K562 (cell line): ENCODE measurements at regions not wholly inside any gene's neighbourhood (a gene's known extent, or its start where the extent isn't known, plus 50 kb on each side); places are given as distances from the start of the nearest gene placed in this dataset.
"Not testable (repeated sequence)": the region's sequence is repeated elsewhere in the genome, so short reads cannot be mapped to it uniquely, and the experiment has no call there.

ENCODE experiments used
- ATAC-seq: fragments of 200-7000 bp; cut with Tn5 transposase; 3 replicates; pipeline ENCODE4 v1.9.1; 2020; ENCODE audit warnings: moderate library complexity
- BruUV-seq: library from RNA; stranded (reverse); fragments of 400-500 nt; replicated peaks from 2 replicates; lab custom pipeline; 2021; lab: Mats Ljungman, UMichigan
- CTCF ChIA-PET: fragments of 300-600 bp; formaldehyde crosslinking; extraction: SDS; loops from one replicate; lab custom pipeline; 2021; ENCODE audit warnings: low intra/inter-chr PET ratio; lab: Yijun Ruan, JAX
- POLR2A ChIA-PET: fragments of 300-600, 350-650 bp; sonication (Branson Sonifier 250); formaldehyde crosslinking; extraction: SDS; loops from one replicate; lab custom pipeline; 2021; ENCODE audit warnings: antibody characterized with exemption, inconsistent platforms; lab: Yijun Ruan, JAX
- DNase-seq, 4 experiments: peaks; one replicate each; pipeline versions ENCODE4 v3.0.0 to v3.0.0-alpha.2; 2011 to 2018; ENCODE audit warnings: low spot score in 3 of 4, mixed read lengths in 3 of 4; ENCODE audit errors: extremely low read depth in 1 of 4
- FAIRE-seq: peaks from 2 replicates; lab custom pipeline; 2011; peaks lifted over from hg19 to GRCh38; lab: Jason Lieb, UNC
- H2AFZ ChIP-seq: 2 replicates; pipeline ENCODE4 v1.6.0; 2011; ENCODE audit warnings: low read depth, low read length, control low read depth, inconsistent platforms
- H3K27ac ChIP-seq: fragments of 200-600 bp; 3 replicates; pipeline ENCODE4 v1.8.0; 2011; ENCODE audit warnings: low read depth, mild to moderate bottlenecking, control low read depth, inconsistent platforms, low read length, moderate library complexity, mixed read lengths; ENCODE audit errors: extremely low read depth
- H3K27me3 ChIP-seq, 2 experiments: fragments of 300-600 bp in 1 of 2; 2 replicates in 1 of 2; 3 replicates in 1 of 2; pipeline versions ENCODE4 v1.6.0 to v1.8.0; 2011; ENCODE audit warnings: inconsistent platforms in 2 of 2, low read length in 2 of 2, mild to moderate bottlenecking in 1 of 2, mixed read lengths in 1 of 2, moderate library complexity in 1 of 2; ENCODE audit not compliant: control insufficient read depth in 2 of 2, insufficient read depth in 2 of 2
- H3K36me3 ChIP-seq: fragments of 300-600 bp; 3 replicates; pipeline ENCODE4 v1.8.0; 2011; ENCODE audit warnings: mild to moderate bottlenecking, low read length, inconsistent platforms; ENCODE audit not compliant: control insufficient read depth, insufficient read depth
- H3K4me1 ChIP-seq, 2 experiments: fragments of 200-600 bp in 1 of 2; replicated peaks in 1 of 2; 2 replicates in 1 of 2; 3 replicates in 1 of 2; pipeline versions ENCODE4 v1.5.1 to v1.8.0; 2011; ENCODE audit warnings: inconsistent platforms in 2 of 2, low read length in 2 of 2, mild to moderate bottlenecking in 1 of 2, mixed read lengths in 1 of 2, moderate library complexity in 1 of 2; ENCODE audit not compliant: control insufficient read depth in 2 of 2, insufficient read depth in 2 of 2
- H3K4me2 ChIP-seq: 2 replicates; pipeline ENCODE4 v1.6.1; 2011; ENCODE audit warnings: low read length, control low read depth, inconsistent platforms, mixed read lengths; ENCODE audit not compliant: insufficient read depth
- H3K4me3 ChIP-seq: fragments of 200-600 bp; sonication (generic), shearing (Covaris generic); 2 replicates; pipeline ENCODE4 v1.5.1; 2016; ENCODE audit warnings: control low read depth, inconsistent platforms
- H3K79me2 ChIP-seq: fragments of 200-600 bp; 3 replicates; pipeline ENCODE4 v1.8.0; 2011; ENCODE audit warnings: low read length, inconsistent platforms; ENCODE audit not compliant: control insufficient read depth, insufficient read depth
- H3K9ac ChIP-seq, 2 experiments: 2 replicates each; pipeline versions ENCODE4 v1.6.0 to v1.6.1; 2011; ENCODE audit warnings: low read depth in 2 of 2, low read length in 2 of 2, control low read depth in 1 of 2, inconsistent platforms in 1 of 2, mild to moderate bottlenecking in 1 of 2, mixed read lengths in 1 of 2; ENCODE audit not compliant: insufficient read depth in 1 of 2
- H3K9me1 ChIP-seq: one replicate; pipeline ENCODE4 v1.6.0; 2011; ENCODE audit warnings: inconsistent platforms, mild to moderate bottlenecking, low read length, moderate library complexity; ENCODE audit not compliant: control insufficient read depth, insufficient read depth
- H3K9me3 ChIP-seq: replicated peaks from 2 replicates; pipeline ENCODE4 v1.5.1; 2011; ENCODE audit warnings: low read depth, low read length, inconsistent platforms; ENCODE audit not compliant: control insufficient read depth, insufficient read depth
- H4K20me1 ChIP-seq: replicated peaks from 2 replicates; pipeline ENCODE4 v1.6.1; 2011; ENCODE audit warnings: low read length, inconsistent platforms, mixed read lengths; ENCODE audit not compliant: control insufficient read depth, insufficient read depth
- FOXA3 ChIP-seq, 2 experiments: fragments of 450-650 bp in 1 of 2; sonication (generic) in 1 of 2; formaldehyde crosslinking; IDR thresholded peaks in 1 of 2; conservative IDR thresholded peaks in 1 of 2; 2 replicates each; pipeline versions ENCODE4 v1.4.0 to v1.8.0; 2020 to 2022; ENCODE audit warnings: mild to moderate bottlenecking in 2 of 2, missing genetic modification reagents in 1 of 2
- FOXJ2 ChIP-seq: fragments of 200-800 bp; sonication (Bioruptor generic); IDR thresholded peaks from 2 replicates; pipeline ENCODE4 v1.6.1; 2016; ENCODE audit warnings: missing genetic modification characterization, missing compliant biosample characterization
- KLF1 ChIP-seq: fragments of 450-650 bp; IDR thresholded peaks from 2 replicates; pipeline ENCODE4 v1.6.1; 2016; ENCODE audit warnings: missing genetic modification characterization, missing compliant biosample characterization
- NR2C1 ChIP-seq, 2 experiments: fragments of 450-650 bp; IDR thresholded peaks; 2 replicates each; pipeline ENCODE4 v1.6.1; 2017; ENCODE audit warnings: mild to moderate bottlenecking in 2 of 2, antibody characterized with exemption in 1 of 2, inconsistent platforms in 1 of 2, missing compliant biosample characterization in 1 of 2, missing genetic modification characterization in 1 of 2
- PHF8 ChIP-seq: fragments of 200-600 bp; sonication (generic); IDR thresholded peaks from 2 replicates; pipeline ENCODE4 v1.6.1; 2012; ENCODE audit warnings: mixed run types, mild to moderate bottlenecking, inconsistent platforms, low read length, moderate library complexity, borderline replicate concordance
- SREBF2 ChIP-seq: sonication (generic); formaldehyde crosslinking; IDR thresholded peaks from 2 replicates; pipeline ENCODE4 v1.4.0; 2020; ENCODE audit warnings: mild to moderate bottlenecking, missing genetic modification reagents
- TEAD1 ChIP-seq, 2 experiments: fragments of 450-650 bp in 1 of 2; sonication (generic) in 1 of 2; formaldehyde crosslinking; IDR thresholded peaks; 2 replicates each; pipeline versions ENCODE4 v1.4.0 to v1.8.0; 2020 to 2022; ENCODE audit warnings: mild to moderate bottlenecking in 2 of 2, missing genetic modification reagents in 1 of 2
- TRIM28 ChIP-seq: fragments of 450-650 bp; IDR thresholded peaks from 2 replicates; pipeline ENCODE4 v1.6.1; 2017
- ZNF778 ChIP-seq: fragments of 450-650 bp; formaldehyde crosslinking; IDR thresholded peaks from 2 replicates; pipeline ENCODE4 v1.4.0; 2020; ENCODE audit warnings: mild to moderate bottlenecking, moderate library complexity
- WGBS: fragments of 100-300 bp; shearing (Covaris generic); methylation state at CpG from one replicate; pipeline ENCODE4 v1.1.6; 2016; ENCODE audit warnings: low coverage, mixed read lengths; ENCODE audit not compliant: insufficient coverage; ENCODE audit errors: missing lambda C conversion rate; 5-methylcytosine and 5-hydroxymethylcytosine counted together
- in situ Hi-C: fragments of 300-500 bp; cut with MboI; formaldehyde crosslinking; loops from 4 replicates; pipeline ENCODE4 v1.15.0; 2018; ENCODE audit warnings: inconsistent platforms, mixed read lengths
- intact Hi-C: fragments of 100-400 bp; cut with micrococcal nuclease; formaldehyde crosslinking; loops from 2 replicates; pipeline ENCODE4 v1.14.2; 2022
- TF ChIP-seq, protein P1 (sequence below): fragments of 450-650 bp; formaldehyde crosslinking; IDR thresholded peaks from 2 replicates; pipeline ENCODE4 v1.4.0; 2022; ENCODE audit warnings: missing genetic modification characterization
- TF ChIP-seq, protein P2 (sequence below): fragments of 450-650 bp; formaldehyde crosslinking; IDR thresholded peaks from 2 replicates; pipeline ENCODE4 v1.4.0; 2020; ENCODE audit warnings: mild to moderate bottlenecking, moderate library complexity
- TF ChIP-seq, protein P3 (sequence below), 2 experiments: IDR thresholded peaks; 2 replicates each; pipeline ENCODE4 v1.6.1; 2011; ENCODE audit warnings: borderline replicate concordance in 1 of 2, control low read depth in 1 of 2, low read depth in 1 of 2, low read length in 1 of 2, mild to moderate bottlenecking in 1 of 2, mixed read lengths in 1 of 2, moderate library complexity in 1 of 2; ENCODE audit not compliant: insufficient read depth in 1 of 2, insufficient read length in 1 of 2, poor library complexity in 1 of 2, severe bottlenecking in 1 of 2; ENCODE audit errors: extremely low read depth in 1 of 2

DNA sequence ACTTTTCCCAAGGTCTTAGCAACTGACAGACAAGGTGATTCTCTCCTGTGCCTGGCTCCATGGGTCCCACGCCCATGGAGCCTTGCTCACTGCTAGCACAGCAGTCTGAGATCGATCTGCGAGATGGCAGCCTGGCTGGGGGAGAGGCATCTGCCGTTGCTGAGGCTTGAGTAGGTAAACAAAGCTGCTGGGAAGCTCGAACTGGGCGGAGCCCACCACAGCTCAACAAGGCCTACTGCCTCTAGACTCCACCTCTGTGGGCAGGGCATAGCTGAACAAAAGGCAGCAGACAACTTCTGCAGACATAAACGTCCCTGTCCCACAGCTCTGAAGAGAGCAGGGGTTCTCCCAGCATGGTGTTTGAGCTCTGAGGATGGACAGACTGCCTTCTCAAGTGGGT, 224.9 kb upstream of the CNR1 start:
- in situ Hi-C loops, H3K36me3 ChIP-seq, H3K27me3 ChIP-seq, BruUV-seq, H3K9me3 ChIP-seq, FAIRE-seq, H4K20me1 ChIP-seq, CTCF ChIA-PET, ATAC-seq, H3K4me1 ChIP-seq, H3K4me3 ChIP-seq, H3K9ac ChIP-seq, H3K9me1 ChIP-seq, H2AFZ ChIP-seq, H3K79me2 ChIP-seq, H3K27ac ChIP-seq, intact Hi-C loops: not testable (repeated sequence)
- 4% methylated on average over 7 of the region's 7 CpGs for WGBS
- TF ChIP-seq FOXJ2, result peak; percentile 69; the same call in 1 of the 2 replicates
- TF ChIP-seq FOXA3 (CRISPR knock-in tag; conservative IDR thresholded peaks at IDR 0.05 in 1 of 2, IDR thresholded peaks at IDR 0.05 in 1 of 2), result peak in 1 of 2 experiments; percentile 46; a peak in 2 of 4 replicates
- POLR2A ChIA-PET, result interaction anchor here (0.9 to 1.0 kb wide), 2 partner anchors 11 to 20 kb away, joined by 3 read pairs; no protein-coding TSS in a partner anchor
- peak in 1 of 4 experiments; percentile 34 for DNase-seq
- peak overlapping the region; percentile 1; the same call in 1 of the 2 replicates for H3K4me2 ChIP-seq

DNA sequence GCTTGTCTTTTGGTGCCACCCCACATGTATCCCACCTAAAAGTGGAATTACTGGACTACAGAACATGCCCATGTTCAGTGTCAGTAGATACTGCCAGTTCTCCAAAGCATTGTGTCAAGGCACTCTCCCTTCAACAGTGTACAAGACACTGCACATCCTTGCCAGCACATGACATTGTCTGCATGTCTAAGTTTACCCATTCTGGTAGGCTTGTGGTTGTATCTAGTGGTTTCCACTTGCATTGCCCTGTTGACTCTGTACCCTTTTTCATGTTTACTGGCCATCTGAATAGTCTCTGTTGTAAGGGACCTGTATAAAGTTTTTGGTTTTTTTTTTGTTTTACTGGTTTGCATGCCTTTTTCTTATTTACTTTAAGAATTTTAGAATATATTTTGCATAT, 222.4 kb upstream of the CNR1 start:
- no peaks in the 10 kb centered on the region for H4K20me1 ChIP-seq
- H3K4me1 ChIP-seq, result peaks cover 0 to 4% of the 10 kb centered on the region in 2 experiments; a peak in 3 of 5 replicates
- H3K4me2 ChIP-seq, result no peak overlapping the region
- no peak overlapping the region for H3K27ac ChIP-seq
- in situ Hi-C loops, result no loop called here
- BruUV-seq, result no TSS peak
- no peak overlapping the region for H3K9ac ChIP-seq
- no peak overlapping the region for H2AFZ ChIP-seq
- H3K9me3 ChIP-seq, result no peaks in the 10 kb centered on the region
- no peak for DNase-seq
- no peak overlapping the region for H3K4me3 ChIP-seq
- intact Hi-C loops, result no loop called here
- no peaks in the 10 kb centered on the region for H3K36me3 ChIP-seq
- ATAC-seq, result no peak
- CTCF ChIA-PET, result no interaction called here
- no peaks in the 10 kb centered on the region; the same call in none of the 3 replicates for H3K79me2 ChIP-seq
- POLR2A ChIA-PET, result no interaction called here
- H3K27me3 ChIP-seq, result no peaks in the 10 kb centered on the region
- no peak for FAIRE-seq
- no peaks in the 10 kb centered on the region for H3K9me1 ChIP-seq
- TF ChIP-seq NR2C1 (IDR thresholded peaks at IDR 0.05), result no peak
- no peak for TF ChIP-seq NR2C1 (tag; IDR thresholded peaks at IDR 0.05)
- TF ChIP-seq, protein P1, sequence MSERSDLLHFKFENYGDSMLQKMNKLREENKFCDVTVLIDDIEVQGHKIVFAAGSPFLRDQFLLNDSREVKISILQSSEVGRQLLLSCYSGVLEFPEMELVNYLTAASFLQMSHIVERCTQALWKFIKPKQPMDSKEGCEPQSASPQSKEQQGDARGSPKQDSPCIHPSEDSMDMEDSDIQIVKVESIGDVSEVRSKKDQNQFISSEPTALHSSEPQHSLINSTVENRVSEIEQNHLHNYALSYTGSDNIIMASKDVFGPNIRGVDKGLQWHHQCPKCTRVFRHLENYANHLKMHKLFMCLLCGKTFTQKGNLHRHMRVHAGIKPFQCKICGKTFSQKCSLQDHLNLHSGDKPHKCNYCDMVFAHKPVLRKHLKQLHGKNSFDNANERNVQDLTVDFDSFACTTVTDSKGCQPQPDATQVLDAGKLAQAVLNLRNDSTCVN, result no peak
- no peak for TF ChIP-seq PHF8
- TF ChIP-seq TEAD1 (CRISPR knock-in tag; IDR thresholded peaks at IDR 0.05), result no peak
- no peak for TF ChIP-seq KLF1 (tag)
- TF ChIP-seq, protein P2, sequence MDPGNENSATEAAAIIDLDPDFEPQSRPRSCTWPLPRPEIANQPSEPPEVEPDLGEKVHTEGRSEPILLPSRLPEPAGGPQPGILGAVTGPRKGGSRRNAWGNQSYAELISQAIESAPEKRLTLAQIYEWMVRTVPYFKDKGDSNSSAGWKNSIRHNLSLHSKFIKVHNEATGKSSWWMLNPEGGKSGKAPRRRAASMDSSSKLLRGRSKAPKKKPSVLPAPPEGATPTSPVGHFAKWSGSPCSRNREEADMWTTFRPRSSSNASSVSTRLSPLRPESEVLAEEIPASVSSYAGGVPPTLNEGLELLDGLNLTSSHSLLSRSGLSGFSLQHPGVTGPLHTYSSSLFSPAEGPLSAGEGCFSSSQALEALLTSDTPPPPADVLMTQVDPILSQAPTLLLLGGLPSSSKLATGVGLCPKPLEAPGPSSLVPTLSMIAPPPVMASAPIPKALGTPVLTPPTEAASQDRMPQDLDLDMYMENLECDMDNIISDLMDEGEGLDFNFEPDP (CRISPR knock-in tag), result no peak
- TF ChIP-seq TRIM28, result no peak
- TF ChIP-seq SREBF2 (CRISPR knock-in tag), result no peak
- TF ChIP-seq, protein P3, sequence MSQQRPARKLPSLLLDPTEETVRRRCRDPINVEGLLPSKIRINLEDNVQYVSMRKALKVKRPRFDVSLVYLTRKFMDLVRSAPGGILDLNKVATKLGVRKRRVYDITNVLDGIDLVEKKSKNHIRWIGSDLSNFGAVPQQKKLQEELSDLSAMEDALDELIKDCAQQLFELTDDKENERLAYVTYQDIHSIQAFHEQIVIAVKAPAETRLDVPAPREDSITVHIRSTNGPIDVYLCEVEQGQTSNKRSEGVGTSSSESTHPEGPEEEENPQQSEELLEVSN (IDR thresholded peaks at IDR 0.05; ENCODE audit: borderline replicate concordance in 1 of 2, extremely low read depth in 1 of 2, insufficient read depth in 1 of 2, insufficient read length in 1 of 2, low read depth in 1 of 2, low read length in 1 of 2, poor library complexity in 1 of 2, severe bottlenecking in 1 of 2), result no peak
- TF ChIP-seq ZNF778 (CRISPR knock-in tag), result no peak
